ENCODE measurements at regions not wholly inside any gene's neighbourhood (a gene's known extent, or its start where the extent isn't known, plus 50 kb on each side); places are given as distances from the start of the nearest gene placed in this dataset.
"Not testable (repeated sequence)": the region's sequence is repeated elsewhere in the genome, so short reads cannot be mapped to it uniquely, and the experiment has no call there.

DNA sequence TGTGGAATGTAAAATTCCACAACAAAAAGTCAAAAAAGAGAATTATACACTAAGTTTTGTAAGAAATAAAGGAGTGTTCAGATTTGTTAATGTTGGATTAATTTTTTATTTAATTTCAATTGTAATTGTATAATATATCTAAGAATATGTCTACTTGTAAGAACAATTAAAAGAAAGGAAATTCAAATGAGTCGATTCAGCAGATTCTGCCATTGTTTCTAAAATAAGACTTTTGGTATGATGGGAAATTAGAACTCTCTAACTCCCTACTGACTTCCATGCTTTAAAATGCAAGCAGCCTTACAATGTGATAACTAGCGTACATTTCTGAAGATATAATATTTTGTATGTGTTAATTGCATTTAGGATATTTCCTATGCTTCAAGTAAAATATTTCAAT is 395.9 kb upstream of the ZNF717 start:
- DNase-seq (ENCODE audit: low read depth), result no peak

DNA sequence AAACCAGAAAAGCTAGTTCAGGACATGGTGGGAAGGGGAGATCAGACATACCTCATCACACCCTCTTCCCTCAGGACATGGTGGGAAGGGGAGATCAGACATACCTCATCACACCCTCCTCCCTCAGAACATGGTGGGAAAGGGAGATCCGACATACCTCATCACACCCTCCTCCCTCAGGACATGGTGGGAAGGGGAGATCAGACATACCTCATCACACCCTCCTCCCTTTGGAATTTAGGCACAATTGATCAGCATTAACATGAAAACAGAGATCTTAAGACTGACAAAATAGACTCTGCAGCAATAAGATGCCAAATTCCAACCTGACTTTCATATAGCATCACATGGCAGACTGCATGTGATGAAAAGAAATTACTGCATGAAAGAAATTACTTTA is 412.7 kb upstream of the ZNF717 start:
- no peak for DNase-seq (ENCODE audit: low read depth)

DNA sequence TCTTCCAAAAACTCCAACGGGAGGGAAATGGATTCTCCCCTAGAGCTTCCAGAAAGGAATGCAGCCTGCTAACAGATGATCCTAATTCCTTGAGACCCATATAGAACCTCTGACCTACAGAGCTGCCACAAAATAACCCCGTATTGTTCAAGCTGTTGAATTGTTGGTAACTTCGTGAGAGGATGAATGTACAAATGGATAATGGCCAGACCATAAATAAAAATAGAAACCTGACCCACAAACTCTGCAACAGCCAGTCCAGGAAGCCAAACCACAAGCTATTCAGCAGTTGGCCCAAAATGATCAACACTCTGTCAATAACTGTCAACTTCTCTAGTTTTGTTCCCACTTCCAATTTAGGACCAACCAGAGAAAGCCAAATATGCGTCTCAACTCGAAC is 414.0 kb upstream of the ZNF717 start:
- DNase-seq (ENCODE audit: low read depth), result peak; percentile 87

DNA sequence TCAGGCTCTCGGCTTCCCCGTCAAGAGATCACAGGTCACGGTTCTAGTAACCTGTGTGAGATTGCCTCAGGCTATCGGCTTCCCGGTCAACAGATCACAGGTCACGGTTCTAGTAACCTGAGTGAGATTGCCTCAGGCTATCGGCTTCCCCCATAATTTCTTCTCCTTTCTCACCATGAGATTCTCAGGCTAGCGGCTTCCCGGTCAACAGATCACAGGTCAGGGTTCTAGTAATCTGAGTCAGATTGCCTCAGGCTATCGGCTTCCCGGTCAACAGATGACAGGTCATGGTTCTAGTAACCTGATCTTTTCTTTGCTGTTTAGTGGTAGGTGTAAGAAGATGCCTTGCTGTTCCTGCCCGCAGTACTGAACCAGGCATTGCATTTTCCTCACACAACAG is 418.2 kb upstream of the ZNF717 start:
- DNase-seq (ENCODE audit: low read depth), result peak; percentile 19

DNA sequence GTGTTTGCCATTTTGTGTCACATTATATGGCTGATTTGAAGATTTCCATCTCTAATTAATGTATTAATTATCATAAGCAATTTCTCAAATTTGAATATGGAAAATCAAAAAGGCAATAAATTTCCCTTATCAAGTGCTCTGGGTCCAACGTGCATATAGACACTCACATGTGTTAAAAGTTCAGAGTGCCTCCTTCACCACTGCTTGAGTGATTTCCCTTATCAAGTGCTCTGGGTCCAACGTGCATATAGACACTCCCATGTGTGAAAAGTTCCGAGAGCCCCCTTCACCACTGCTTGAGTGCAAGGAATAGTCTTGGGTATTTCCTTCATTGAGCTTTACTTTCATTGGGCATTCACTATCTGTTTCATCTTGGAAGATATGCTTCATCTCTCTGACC is 421.0 kb upstream of the ZNF717 start:
- no peak for DNase-seq (ENCODE audit: low read depth)

DNA sequence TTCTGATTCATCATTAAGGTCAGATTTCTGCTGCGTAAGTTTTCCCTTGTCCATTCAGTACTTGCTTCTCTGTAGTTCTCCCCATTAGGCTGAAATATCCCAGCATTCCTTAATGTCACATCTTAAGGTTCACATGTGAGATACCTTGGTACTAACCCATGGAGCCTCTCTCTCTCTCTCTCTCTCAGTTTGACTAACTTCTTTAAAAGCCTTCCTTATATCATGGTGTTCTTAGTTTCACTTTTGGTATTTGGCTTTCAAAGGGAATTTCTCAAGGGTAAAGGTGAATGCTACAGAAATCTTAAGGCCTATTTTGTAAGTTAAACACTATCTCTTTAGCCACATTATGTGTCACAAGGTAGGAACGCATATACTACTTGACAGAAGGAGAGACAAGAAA is 427.3 kb upstream of the ZNF717 start:
- DNase-seq (ENCODE audit: low read depth), result no peak

DNA sequence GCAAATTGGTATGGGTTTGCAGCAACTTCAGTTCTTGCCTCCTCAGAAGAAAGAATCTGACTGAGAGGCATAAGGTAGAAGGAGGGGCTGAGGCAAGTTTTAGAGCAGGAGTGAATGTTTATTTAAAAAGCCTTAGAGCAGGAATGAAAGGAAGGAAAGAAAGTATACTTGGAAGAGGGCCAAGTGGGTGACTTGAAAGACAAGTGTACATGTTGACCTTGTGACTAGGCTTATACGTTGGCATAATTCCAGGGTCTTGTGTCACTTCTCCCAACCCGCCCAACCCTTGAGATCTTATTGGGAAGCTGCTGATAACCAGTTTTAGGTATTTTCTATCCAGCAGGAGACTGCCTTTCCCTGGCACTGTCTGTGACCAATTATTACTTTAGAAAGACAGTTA is 436.9 kb upstream of the ZNF717 start:
- no peak for DNase-seq (ENCODE audit: low read depth)

DNA sequence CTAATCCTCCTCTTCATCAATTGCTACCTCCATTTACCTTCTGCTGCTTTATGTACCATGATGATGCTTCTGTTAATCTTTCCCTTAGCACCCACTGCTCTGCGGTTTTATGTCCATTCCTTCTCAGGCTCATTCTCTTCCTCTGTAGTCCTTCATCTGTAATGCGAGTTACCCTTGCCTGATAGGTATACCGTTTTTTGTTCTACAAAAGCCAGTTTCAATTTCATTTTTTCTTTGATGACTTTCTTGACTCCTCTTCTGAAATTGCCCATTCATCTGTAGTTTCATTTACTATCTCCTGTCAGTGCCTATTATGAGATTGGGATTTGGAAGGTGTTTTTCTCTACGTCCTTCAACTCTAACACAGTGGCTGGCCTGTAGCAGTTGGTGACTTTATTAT is 445.9 kb upstream of the ZNF717 start:
- DNase-seq (ENCODE audit: low read depth), result no peak

DNA sequence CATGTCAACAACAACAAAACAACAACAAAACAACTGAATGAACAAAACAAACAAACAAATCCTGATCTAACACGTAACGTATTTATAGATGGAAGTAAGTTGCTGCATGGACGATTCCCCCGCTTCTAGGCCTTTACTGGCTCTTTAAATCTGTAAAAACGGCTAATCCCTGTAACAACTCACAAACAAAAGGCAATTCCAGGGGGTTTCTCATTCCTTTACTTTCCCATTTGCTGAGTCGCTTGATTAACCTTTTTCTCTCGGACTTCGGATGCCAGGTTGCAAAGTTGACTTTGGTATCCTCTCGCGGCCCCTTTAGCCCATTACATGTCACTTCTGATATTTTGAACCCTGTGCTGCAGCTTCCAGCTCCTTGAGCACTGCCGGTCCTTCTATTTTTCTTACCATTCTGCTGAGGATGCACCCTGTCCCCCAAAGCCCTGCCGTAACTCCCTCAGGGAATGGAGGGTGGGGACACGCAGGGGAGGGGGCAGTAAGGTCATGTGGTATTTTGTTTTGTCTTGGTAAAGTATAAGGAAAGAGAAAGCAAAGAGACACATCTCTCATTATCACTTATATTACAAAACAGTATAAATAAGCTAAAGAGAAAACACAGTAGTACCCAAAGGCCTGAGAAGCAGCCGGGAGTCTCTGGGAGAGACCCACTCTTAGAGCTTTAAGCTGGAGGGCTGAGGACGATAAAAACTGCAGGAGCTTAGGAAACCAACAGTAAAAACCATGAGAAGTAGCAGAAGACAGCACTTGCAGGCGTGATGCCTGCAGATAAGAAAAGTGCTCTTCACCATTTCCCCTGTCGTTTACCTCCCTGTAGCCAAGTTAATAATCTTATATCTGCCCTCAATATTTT is 457.8 kb upstream of the ZNF717 start:
- no peak for DNase-seq (ENCODE audit: low read depth)

DNA sequence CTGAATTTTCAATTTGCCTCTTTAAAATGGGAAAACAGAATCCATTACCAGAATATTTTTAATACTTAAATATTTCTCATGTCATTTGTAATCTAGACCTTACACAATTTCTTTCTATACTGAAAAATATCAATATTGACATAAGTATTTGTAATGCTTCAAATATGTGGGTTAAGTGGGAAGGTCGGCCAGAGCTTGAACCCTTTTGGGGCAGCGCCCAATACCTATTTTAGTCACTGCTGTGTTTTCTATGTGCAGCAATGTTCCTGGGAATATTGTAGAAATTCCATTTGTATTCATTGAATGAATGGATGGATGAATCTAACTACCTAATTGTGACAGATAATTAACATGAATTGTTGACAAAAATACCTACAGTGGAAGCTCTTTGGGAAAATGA is 459.7 kb upstream of the ZNF717 start:
- no peak for DNase-seq (ENCODE audit: low read depth)

DNA sequence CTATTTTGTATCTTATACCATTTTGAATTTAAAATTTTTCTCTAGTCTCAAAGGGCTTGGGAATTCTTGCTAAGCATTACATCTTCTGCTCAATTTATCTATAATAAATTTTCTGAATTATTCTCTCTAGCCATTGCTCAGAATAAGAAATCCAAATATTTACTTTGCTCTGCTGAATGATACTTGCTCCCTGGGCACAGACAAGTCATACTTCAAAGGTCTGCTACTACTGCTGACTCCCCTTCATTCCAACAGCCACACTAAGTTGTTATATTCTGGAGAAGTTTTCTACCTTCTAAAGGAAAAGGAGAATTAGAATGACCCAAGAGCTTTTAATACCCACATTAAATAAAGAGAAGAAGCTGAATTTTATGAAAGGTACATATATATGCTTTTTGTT is 460.3 kb upstream of the ZNF717 start:
- no peak for DNase-seq (ENCODE audit: low read depth)

DNA sequence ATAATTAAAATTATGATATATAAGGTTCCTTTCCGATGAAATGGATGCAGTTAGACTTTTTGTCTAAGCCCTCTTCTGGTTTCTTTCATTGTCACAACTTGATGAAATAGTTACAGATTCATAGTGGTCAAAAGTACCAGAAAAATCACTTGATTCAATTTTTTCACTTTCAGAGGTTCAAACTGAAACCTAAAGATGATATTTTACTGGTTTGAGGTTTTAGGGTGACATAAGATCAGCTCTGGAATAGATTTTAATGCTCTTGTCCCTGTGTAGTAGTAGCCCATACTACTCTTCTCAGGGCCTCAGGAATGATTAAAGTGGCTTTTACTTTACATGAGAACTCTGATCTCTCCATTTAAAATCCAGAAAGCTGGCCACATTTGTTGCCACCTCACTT is 479.1 kb upstream of the ZNF717 start:
- DNase-seq (ENCODE audit: low read depth), result no peak

DNA sequence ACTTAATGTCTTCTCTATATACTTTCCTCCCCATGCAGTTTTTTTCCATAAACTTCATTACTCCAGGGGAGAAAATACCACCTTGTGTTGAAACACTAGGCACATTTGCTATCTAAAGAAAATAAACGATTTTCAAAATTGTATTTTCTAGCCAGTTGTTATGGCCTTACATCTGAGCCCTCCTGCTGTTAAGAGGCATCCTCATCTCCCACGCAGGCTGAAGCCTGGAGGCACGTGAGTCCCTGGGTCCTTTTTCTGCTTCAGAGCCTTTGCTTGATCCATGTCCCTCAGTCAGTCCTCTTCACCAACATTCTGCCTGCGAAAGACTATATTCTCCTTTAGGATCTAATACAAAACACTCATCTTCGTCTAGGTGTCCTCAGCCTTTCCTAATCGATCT is 479.6 kb upstream of the ZNF717 start:
- no peak for DNase-seq (ENCODE audit: low read depth)

DNA sequence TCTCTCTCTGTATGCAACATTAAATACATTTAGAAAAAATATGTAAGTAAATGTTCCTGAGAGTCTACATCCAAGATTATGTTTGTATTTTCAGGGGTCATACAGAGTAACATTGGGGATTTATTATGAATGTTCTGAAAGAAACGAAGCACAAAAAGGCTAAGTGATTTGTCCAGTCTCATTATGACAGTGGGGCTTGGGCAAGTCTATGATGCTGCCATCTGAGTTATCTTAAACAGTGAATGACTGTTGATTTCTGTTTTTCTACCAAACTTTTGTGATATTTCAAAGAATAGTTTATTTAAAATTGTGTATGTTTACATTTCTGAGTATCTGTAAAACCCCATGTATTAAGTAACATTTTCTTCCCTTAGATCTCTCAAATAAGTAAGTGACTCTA is 481.2 kb upstream of the ZNF717 start:
- no peak for DNase-seq (ENCODE audit: low read depth)

DNA sequence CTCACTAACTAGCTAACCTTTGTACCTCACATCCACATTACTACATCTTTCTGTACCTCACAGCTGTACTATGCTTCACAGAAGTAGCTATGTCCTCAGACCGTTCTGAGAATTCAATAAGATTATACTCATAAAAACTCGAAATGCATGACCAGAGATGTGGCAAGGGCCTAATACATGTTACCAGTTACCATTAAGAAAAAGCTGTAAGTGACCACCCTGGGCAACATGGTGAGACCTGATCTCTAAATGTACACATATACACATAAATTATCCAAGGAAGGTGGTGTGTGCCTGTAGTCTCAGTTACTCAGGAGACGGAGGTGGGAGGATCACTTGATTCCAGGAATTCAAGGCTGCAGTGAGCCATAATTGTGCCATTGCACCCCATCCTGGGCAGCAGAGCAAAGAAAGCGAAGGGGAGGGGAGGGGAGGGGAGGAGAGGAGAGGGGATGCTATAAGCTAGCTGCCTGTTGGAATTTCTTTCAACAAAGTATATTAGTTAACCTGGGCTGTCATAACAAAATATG is 482.6 kb upstream of the ZNF717 start:
- DNase-seq (ENCODE audit: low read depth), result no peak

DNA sequence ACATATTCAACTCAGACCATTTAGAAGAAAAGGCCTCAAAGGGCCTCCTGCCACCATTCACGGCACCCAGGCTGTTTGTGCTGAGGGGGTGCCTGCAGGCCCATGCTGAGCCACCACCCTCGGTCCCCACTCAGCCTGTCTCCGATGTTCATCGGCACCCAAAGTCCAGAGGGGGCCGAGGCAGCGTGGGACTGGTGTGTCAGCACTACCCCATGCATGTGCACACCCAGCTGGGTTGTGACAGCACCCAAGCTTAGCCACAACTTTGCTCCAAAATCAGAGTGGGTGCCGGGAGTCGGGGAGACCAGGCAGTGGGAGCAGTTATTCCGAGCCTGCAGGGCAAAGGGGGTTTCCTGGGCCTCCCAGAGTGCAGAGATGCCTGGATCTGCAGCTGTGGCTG is 508.5 kb upstream of the ZNF717 start:
- no peak for DNase-seq (ENCODE audit: low read depth)

DNA sequence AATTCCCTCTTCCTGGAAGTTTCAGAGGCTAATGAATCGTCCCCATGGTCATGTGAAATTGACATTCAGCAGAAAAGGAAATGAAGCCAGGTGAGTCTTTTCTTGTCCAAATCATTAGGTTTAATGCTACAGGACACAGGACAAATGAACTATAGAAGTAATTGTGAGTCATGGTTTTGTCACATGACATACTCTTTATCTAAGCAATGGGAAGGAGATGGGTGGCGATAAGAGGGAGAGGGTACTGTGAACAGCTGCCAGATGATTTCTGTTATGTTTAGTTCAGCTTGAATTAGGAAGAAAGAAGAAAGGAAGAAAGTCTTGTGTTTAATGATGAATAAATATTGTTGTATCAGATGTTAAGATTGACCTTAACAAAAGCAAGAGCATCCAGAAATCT is 515.4 kb upstream of the ZNF717 start:
- no peak for DNase-seq (ENCODE audit: low read depth)

DNA sequence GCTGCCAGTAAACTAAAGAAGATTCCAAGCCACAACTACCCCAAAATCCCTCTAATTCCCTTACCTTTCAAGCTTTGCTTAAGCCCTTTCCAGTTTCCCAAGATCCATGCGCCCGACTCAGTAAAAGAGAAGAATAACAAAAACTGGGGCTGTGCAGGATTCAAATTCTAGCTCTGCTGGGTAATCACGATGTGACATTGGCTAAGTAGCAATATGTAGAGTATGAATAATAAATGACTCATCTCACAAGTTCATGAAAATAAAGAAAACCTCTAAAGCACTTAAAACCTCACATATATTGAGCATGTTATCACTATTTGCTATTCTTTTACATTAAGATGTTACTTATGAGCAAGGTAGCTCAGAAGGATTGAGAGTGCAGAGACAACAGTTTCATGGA is 522.2 kb upstream of the ZNF717 start:
- DNase-seq (ENCODE audit: low read depth), result no peak

DNA sequence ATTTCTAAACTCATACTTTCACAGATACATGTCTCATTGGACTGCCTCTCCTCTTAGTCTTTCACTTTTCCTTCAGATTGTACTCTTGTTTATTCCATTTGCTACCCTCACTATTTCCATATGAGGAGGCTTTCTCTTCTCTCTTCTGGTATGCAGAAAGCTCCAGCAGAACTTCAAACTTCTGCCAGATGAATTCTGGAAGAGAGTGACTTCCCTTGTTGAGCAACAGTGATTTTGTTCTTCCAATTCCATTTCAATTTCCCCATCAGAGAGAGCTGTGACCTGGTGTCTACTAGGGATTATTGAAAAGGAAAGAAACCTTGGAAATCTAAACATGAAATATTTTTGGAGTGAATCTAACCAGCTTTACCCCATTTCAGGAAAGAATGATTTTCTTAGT is 523.2 kb upstream of the ZNF717 start:
- no peak for DNase-seq (ENCODE audit: low read depth)

DNA sequence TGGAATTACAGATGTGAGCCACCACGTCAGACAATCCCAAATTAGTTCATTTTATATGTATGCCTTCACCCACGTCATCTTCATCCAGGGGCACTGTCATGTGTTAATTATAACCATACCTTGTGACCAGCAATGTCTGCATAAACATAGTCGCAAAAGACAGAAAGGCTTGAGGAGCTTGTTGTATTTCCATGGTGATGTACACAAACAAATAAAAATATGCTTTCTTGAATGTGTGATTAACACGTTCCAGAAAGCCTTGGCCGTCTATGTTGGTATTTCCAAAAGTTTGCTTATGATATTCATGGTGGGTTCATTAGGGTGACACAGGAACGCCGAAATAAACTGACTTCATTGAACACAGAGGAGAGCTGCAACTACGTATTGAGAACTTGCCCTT is 524.7 kb upstream of the ZNF717 start:
- no peak for DNase-seq (ENCODE audit: low read depth)

DNA sequence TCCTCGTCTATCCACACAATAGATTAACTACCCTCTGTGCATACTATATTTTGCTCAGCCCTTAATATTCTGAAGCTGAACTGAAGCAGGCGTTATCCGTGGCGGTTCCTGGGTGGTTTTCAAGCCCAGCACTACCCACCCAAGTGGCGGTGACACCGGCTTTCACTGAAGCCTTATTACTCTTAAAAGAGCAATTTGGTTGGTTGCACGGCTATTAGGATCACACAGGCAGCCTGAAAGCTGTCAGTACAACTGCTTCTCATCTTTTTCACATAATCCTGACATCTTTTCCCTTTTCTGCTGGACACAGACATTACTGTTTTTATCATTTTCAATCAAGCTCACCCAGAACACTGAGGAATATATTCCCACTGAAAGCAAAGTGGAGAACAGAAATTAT is 525.3 kb upstream of the ZNF717 start:
- DNase-seq (ENCODE audit: low read depth), result no peak

DNA sequence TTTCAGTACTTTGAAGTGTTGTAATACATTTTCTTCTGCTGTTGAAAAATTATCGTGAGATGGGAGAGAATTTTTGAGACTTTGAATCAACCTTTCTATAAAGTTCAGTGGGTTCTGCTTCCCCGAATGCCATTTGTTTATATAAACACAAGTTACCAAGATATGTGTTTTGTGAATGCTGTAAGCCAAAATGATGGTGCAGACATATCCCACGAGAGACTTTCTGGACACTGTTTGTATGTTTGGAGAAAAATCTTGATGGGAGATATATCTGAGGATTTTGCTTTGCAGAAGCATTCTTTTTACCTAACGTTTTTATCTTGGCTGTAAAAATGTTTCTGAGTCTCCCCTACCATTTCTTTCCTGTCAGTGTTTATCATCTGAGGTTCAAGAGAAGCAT is 526.6 kb upstream of the ZNF717 start:
- DNase-seq (ENCODE audit: low read depth), result no peak

DNA sequence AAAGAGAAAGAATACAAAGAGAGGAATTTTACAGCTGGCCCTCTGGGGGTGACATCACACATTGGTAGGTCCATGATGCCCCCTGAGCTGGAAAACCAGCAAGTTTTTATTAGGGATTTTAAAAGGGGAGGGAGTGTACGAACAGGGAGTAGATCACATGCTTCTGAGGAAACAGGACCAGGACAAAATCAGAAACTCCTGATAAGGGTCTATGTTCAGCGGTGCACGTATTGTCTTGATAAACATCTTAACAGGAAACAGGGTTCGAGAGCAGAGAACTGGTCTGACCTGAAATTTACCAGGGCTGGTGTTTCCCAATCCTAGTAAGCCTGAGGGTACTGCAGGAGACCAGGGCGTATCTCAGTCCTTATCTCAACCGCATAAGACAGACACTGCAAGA is 530.6 kb upstream of the ZNF717 start:
- DNase-seq (ENCODE audit: low read depth), result not testable (repeated sequence)

Data from myocyte (in vitro differentiated cells).